Prostate gland (tissue), 2 donors: ENCODE measurements at regions not wholly inside any gene's neighbourhood (a gene's known extent, or its start where the extent isn't known, plus 50 kb on each side); places are given as distances from the start of the nearest gene placed in this dataset.

Source experiments
- CTCF ChIP-seq, 4 experiments: fragments of 200-600 bp in 2 of 4; fragments of 450-650 bp in 2 of 4; sonication (generic) in 2 of 4; IDR thresholded peaks; 1 replicate in 3 of 4; 2 replicates in 1 of 4; pipeline ENCODE4 v1.5.1; 2016 to 2019; ENCODE audit warnings: antibody characterized with exemption in 4 of 4, mild to moderate bottlenecking in 2 of 4, moderate library complexity in 2 of 4
- POLR2A ChIP-seq: fragments of 450-650 bp; IDR thresholded peaks from one replicate; pipeline ENCODE4 v1.6.1; 2016; ENCODE audit warnings: antibody characterized with exemption, mild to moderate bottlenecking

DNA sequence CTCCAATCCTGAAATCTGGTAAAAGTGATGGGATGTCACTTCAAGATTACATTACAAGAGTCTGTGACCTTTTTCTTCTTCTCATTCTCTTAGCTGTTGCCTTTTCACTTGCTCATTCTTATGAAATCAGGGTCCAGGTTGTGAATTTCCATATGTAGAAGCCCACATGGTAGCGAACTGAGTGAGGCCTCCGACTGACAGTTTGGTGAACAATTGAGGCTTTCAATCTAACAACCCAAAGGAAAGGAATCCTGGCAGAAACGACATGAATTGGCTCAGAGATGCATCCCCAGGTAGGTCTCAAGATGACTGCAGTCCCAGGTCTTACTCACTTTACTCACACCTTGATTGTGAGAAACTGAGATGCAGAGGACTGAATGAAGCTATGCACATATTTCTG is 203.4 kb upstream of the FAT4 start:
- TF ChIP-seq POLR2A (no peak), CTCF (IDR thresholded peaks at IDR 0.05) (no peak)
